Adrenal gland (tissue), 5 donors: ENCODE measurements at regions not wholly inside any gene's neighbourhood (a gene's known extent, or its start where the extent isn't known, plus 50 kb on each side); places are given as distances from the start of the nearest gene placed in this dataset.
"Not testable (repeated sequence)": the region's sequence is repeated elsewhere in the genome, so short reads cannot be mapped to it uniquely, and the experiment has no call there.

Source experiments
- CTCF ChIP-seq, 6 experiments: fragments of 450-650 bp in 4 of 6; fragments of 200-600 bp in 2 of 6; sonication (generic) in 1 of 6; IDR thresholded peaks; 1 replicate in 5 of 6; 2 replicates in 1 of 6; pipeline versions ENCODE4 v1.5.1 to v1.8.0; 2016 to 2021; ENCODE audit warnings: antibody characterized with exemption in 6 of 6, mild to moderate bottlenecking in 2 of 6, moderate library complexity in 1 of 6
- POLR2A ChIP-seq, 2 donors: fragments of 450-650 bp; IDR thresholded peaks; one replicate each; pipeline ENCODE4 v1.6.1; 2017; ENCODE audit warnings: antibody characterized with exemption in 2 of 2, mild to moderate bottlenecking in 2 of 2, moderate library complexity in 1 of 2
- donor health status: DM: no; HTN: no; CAD: no.

- TF ChIP-seq CTCF, POLR2A (IDR thresholded peaks at IDR 0.05): not testable (repeated sequence)
Observed at GRCh38 chr7:94722360-94722759, 66.4 kb upstream of the SGCE start.
